Hepatocyte (in vitro differentiated cells): ENCODE measurements at regions not wholly inside any gene's neighbourhood (a gene's known extent, or its start where the extent isn't known, plus 50 kb on each side); places are given as distances from the start of the nearest gene placed in this dataset.

Source experiments
- EZH2 ChIP-seq: fragments of 200-600 bp; sonication (generic); IDR thresholded peaks from 2 replicates; pipeline ENCODE4 v1.6.1; 2016; ENCODE audit warnings: antibody characterized with exemption, mild to moderate bottlenecking, borderline replicate concordance
- EZH2phosphoT487 ChIP-seq: fragments of 200-600 bp; sonication (generic); IDR thresholded peaks from one replicate; pipeline ENCODE4 v1.6.1; 2018; ENCODE audit warnings: antibody characterized with exemption, mild to moderate bottlenecking, low read depth, moderate library complexity; ENCODE audit not compliant: unreplicated experiment, severe bottlenecking
- TF ChIP-seq, protein P1 (sequence below): fragments of 200-600 bp; sonication (generic); IDR thresholded peaks from 2 replicates; pipeline ENCODE4 v1.5.1; 2016; ENCODE audit warnings: antibody characterized with exemption, mild to moderate bottlenecking; ENCODE audit not compliant: poor library complexity

DNA sequence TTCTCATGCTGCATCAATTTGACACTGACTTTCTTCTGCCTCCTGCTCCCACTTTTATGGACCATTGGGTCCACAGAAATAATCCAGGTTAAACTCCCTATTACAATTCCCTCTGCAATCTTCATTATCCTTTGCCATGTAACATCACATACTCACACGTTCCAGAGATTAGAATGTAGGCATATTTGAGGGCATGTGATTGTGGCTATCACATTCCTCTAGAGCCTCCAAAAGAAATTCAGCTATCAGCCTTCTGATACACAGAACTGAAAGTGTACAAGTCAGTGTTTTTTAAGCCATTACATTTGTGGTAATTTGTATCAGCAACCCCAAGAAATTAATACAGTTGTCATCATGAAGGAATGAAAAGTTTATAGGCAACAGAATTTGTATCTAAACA lies 892.4 kb downstream of the RPS29 start:
- TF ChIP-seq, protein P1, sequence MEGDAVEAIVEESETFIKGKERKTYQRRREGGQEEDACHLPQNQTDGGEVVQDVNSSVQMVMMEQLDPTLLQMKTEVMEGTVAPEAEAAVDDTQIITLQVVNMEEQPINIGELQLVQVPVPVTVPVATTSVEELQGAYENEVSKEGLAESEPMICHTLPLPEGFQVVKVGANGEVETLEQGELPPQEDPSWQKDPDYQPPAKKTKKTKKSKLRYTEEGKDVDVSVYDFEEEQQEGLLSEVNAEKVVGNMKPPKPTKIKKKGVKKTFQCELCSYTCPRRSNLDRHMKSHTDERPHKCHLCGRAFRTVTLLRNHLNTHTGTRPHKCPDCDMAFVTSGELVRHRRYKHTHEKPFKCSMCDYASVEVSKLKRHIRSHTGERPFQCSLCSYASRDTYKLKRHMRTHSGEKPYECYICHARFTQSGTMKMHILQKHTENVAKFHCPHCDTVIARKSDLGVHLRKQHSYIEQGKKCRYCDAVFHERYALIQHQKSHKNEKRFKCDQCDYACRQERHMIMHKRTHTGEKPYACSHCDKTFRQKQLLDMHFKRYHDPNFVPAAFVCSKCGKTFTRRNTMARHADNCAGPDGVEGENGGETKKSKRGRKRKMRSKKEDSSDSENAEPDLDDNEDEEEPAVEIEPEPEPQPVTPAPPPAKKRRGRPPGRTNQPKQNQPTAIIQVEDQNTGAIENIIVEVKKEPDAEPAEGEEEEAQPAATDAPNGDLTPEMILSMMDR: no peak
- no peak for TF ChIP-seq EZH2phosphoT487
- no peak for TF ChIP-seq EZH2
